Astrocyte (in vitro differentiated cells and primary cell): ENCODE measurements at regions not wholly inside any gene's neighbourhood (a gene's known extent, or its start where the extent isn't known, plus 50 kb on each side); places are given as distances from the start of the nearest gene placed in this dataset.

ENCODE experiments used
- DNase-seq: peaks from one replicate; pipeline ENCODE4 v3.0.0-alpha.2; 2010; ENCODE audit warnings: low read depth
- FAIRE-seq: peaks from 2 replicates; lab custom pipeline; 2011; peaks lifted over from hg19 to GRCh38; lab: Jason Lieb, UNC
- H2AFZ ChIP-seq: 2 replicates; pipeline ENCODE4 v1.6.0; 2012; ENCODE audit warnings: low read depth, low read length, inconsistent platforms
- H3K27ac ChIP-seq: 2 replicates; pipeline ENCODE4 v1.5.1; 2011; ENCODE audit warnings: low read depth, low read length, inconsistent platforms
- H3K27me3 ChIP-seq: 2 replicates; pipeline ENCODE4 v1.6.0; 2011; ENCODE audit warnings: low read length, inconsistent platforms; ENCODE audit not compliant: insufficient read depth
- H3K36me3 ChIP-seq: 2 replicates; pipeline ENCODE4 v1.5.1; 2011; ENCODE audit warnings: low read length, inconsistent platforms; ENCODE audit not compliant: insufficient read depth
- H3K4me1 ChIP-seq: 2 replicates; pipeline ENCODE4 v1.5.1; 2011; ENCODE audit warnings: low read length, inconsistent platforms; ENCODE audit not compliant: insufficient read depth
- H3K4me2 ChIP-seq: 2 replicates; pipeline ENCODE4 v1.6.0; 2012; ENCODE audit warnings: low read length, inconsistent platforms
- H3K4me3 ChIP-seq: 2 replicates; pipeline ENCODE4 v1.5.1; 2011; ENCODE audit warnings: low read depth, mild to moderate bottlenecking, low read length, inconsistent platforms; ENCODE audit not compliant: insufficient read depth
- H3K79me2 ChIP-seq: 2 replicates; pipeline ENCODE4 v1.6.0; 2012; ENCODE audit warnings: mild to moderate bottlenecking, low read length, inconsistent platforms; ENCODE audit not compliant: insufficient read depth
- H3K9ac ChIP-seq: 2 replicates; pipeline ENCODE4 v1.6.0; 2012; ENCODE audit warnings: mild to moderate bottlenecking, low read length, inconsistent platforms
- H3K9me3 ChIP-seq: 2 replicates; pipeline ENCODE4 v1.5.1; 2012; ENCODE audit warnings: low read depth, mild to moderate bottlenecking, low read length, inconsistent platforms; ENCODE audit not compliant: insufficient read depth
- H4K20me1 ChIP-seq: 2 replicates; pipeline ENCODE4 v1.6.0; 2012; ENCODE audit warnings: low read length, inconsistent platforms; ENCODE audit not compliant: insufficient read depth
- H3K27ac Mint-ChIP-seq: one replicate; pipeline ENCODE4 v1.8.0; 2021; ENCODE audit warnings: mild to moderate bottlenecking, mixed read lengths; ENCODE audit not compliant: unreplicated experiment
- H3K27me3 Mint-ChIP-seq: one replicate; pipeline ENCODE4 v1.8.0; 2021; ENCODE audit warnings: low read depth, mixed read lengths; ENCODE audit not compliant: unreplicated experiment
- H3K36me3 Mint-ChIP-seq: one replicate; pipeline ENCODE4 v1.8.0; 2021; ENCODE audit warnings: low read depth, mixed read lengths; ENCODE audit not compliant: unreplicated experiment
- H3K4me1 Mint-ChIP-seq: one replicate; pipeline ENCODE4 v1.8.0; 2021; ENCODE audit warnings: low read depth, mixed read lengths; ENCODE audit not compliant: unreplicated experiment
- H3K4me3 Mint-ChIP-seq: one replicate; pipeline ENCODE4 v1.8.0; 2021; ENCODE audit warnings: mild to moderate bottlenecking, moderate library complexity, mixed read lengths; ENCODE audit not compliant: unreplicated experiment
- H3K9me3 Mint-ChIP-seq: one replicate; pipeline ENCODE4 v1.8.0; 2021; ENCODE audit warnings: mild to moderate bottlenecking, mixed read lengths; ENCODE audit not compliant: unreplicated experiment
- CTCF ChIP-seq: IDR thresholded peaks from 2 replicates; pipeline ENCODE4 v1.5.1; 2011; ENCODE audit warnings: low read depth, mild to moderate bottlenecking, inconsistent platforms, low read length, moderate library complexity; ENCODE audit not compliant: insufficient read depth
- EZH2 ChIP-seq: IDR thresholded peaks from 2 replicates; pipeline ENCODE4 v1.6.1; 2012; ENCODE audit warnings: mild to moderate bottlenecking, low read length, inconsistent platforms; ENCODE audit not compliant: insufficient read depth

GRCh38 chr10:44756216-44756615, 154.9 kb upstream of the TMEM72 start:
- Mint-ChIP-seq H3K4me1 (peaks cover 15% of the 10 kb centered on the region), H3K36me3 (no peaks in the 10 kb centered on the region), H3K9me3 (no peaks in the 10 kb centered on the region), H3K4me3 (no peak overlapping the region), H3K27me3 (peaks cover 3% of the 10 kb centered on the region), H3K27ac (no peak overlapping the region)
- H2AFZ ChIP-seq, result no peak overlapping the region
- H3K79me2 ChIP-seq, result no peaks in the 10 kb centered on the region
- peak; percentile 94 for FAIRE-seq
- no peaks in the 10 kb centered on the region for H3K9me3 ChIP-seq
- peak overlapping the region; percentile 68 for H3K4me2 ChIP-seq
- H3K4me3 ChIP-seq, result no peak overlapping the region
- no peaks in the 10 kb centered on the region for H3K36me3 ChIP-seq
- H3K27ac ChIP-seq, result peak overlapping the region; percentile 71
- no peaks in the 10 kb centered on the region for H3K27me3 ChIP-seq
- no peaks in the 10 kb centered on the region for H4K20me1 ChIP-seq
- H3K9ac ChIP-seq, result peak overlapping the region; percentile 71
- peak; percentile 98 for DNase-seq
- peaks cover 39% of the 10 kb centered on the region for H3K4me1 ChIP-seq
- TF ChIP-seq CTCF (no peak), EZH2 (no peak)

GRCh38 chr10:44757551-44758205, 153.5 kb upstream of the TMEM72 start:
- Mint-ChIP-seq H3K9me3 (peaks cover 2% of the 10 kb centered on the region), H3K27me3 (peaks cover 4% of the 10 kb centered on the region), H3K4me3 (no peak overlapping the region), H3K4me1 (peaks cover 11% of the 10 kb centered on the region), H3K27ac (no peak overlapping the region), H3K36me3 (no peaks in the 10 kb centered on the region)
- H3K9ac ChIP-seq, result no peak overlapping the region
- DNase-seq (no peak), FAIRE-seq (no peak)
- no peaks in the 10 kb centered on the region for H3K27me3 ChIP-seq
- no peaks in the 10 kb centered on the region for H3K79me2 ChIP-seq
- TF ChIP-seq CTCF (no peak), EZH2 (no peak)
- H3K4me3 ChIP-seq, result no peak overlapping the region
- H3K4me2 ChIP-seq, result no peak overlapping the region
- H3K36me3 ChIP-seq, result no peaks in the 10 kb centered on the region
- H3K9me3 ChIP-seq, result no peaks in the 10 kb centered on the region
- no peaks in the 10 kb centered on the region for H4K20me1 ChIP-seq
- H2AFZ ChIP-seq, result no peak overlapping the region
- no peak overlapping the region for H3K27ac ChIP-seq
- H3K4me1 ChIP-seq, result peaks cover 36% of the 10 kb centered on the region

- Mint-ChIP-seq H3K4me3 (no peak overlapping the region), H3K27ac (no peak overlapping the region), H3K27me3 (peaks cover 4% of the 10 kb centered on the region), H3K36me3 (no peaks in the 10 kb centered on the region), H3K9me3 (peaks cover 2% of the 10 kb centered on the region), H3K4me1 (peaks cover 3% of the 10 kb centered on the region)
- Histone ChIP-seq H4K20me1 (no peaks in the 10 kb centered on the region), H3K4me2 (no peak overlapping the region), H3K4me3 (no peak overlapping the region), H2AFZ (no peak overlapping the region), H3K27ac (no peak overlapping the region), H3K79me2 (no peaks in the 10 kb centered on the region), H3K9ac (no peak overlapping the region), H3K9me3 (no peaks in the 10 kb centered on the region), H3K27me3 (no peaks in the 10 kb centered on the region), H3K4me1 (peaks cover 24% of the 10 kb centered on the region), H3K36me3 (no peaks in the 10 kb centered on the region)
- TF ChIP-seq EZH2 (no peak), CTCF (no peak)
- peak; percentile 13 for FAIRE-seq
- no peak for DNase-seq
Measured at GRCh38 chr10:44759122-44759521, 152.0 kb upstream of the TMEM72 start.
